WI38 (cell line): ENCODE measurements at regions not wholly inside any gene's neighbourhood (a gene's known extent, or its start where the extent isn't known, plus 50 kb on each side); places are given as distances from the start of the nearest gene placed in this dataset.
"Not testable (repeated sequence)": the region's sequence is repeated elsewhere in the genome, so short reads cannot be mapped to it uniquely, and the experiment has no call there.

Experiments
- H3K4me3 ChIP-seq: 2 replicates; pipeline ENCODE4 v1.5.1; 2011; ENCODE audit warnings: low read depth, mild to moderate bottlenecking, control low read depth, low read length
- CTCF ChIP-seq: IDR thresholded peaks from 2 replicates; pipeline ENCODE4 v1.5.1; 2012; ENCODE audit warnings: low read depth, mild to moderate bottlenecking, control low read depth, low read length

DNA sequence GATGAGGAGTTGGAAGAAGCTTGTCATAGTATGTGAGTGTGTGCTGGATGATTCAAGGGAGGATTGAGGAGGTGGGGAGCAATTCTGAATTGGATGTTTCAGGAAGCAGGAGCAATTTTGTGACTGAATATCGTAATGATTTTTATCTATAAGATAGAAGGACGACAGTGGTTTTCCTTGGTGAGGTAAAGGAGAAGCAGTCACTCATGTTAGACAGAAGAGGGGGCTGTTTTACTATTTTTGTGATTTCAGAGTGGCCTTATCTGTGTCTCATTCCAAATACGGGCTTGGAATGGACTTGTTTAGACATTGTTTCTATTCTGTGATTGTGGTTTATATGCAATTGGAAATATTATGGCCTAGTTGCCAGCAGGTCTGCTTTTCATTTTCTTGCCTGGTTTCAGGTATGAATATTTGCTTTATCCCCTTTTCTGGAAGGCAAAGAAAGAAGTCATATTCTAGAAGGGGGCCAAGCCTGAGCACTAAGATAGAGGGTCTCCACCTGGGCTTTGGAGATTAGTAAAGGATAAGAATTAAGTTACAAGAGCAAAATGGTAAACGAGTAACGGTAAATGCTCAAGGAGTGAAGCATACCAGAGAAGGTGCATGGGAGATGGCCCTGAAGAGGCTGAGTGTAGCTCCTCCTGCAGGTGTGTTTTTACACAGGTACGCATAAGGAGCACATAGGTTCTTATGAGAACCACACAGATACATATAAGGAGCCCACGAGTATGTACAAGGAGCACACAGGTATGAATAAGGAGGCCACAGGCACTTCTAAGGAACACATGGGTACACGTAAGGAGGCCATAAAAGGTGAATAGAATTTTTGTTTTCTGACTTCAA is 124.6 kb upstream of the KCNAB1 start:
- TF ChIP-seq CTCF: peak; percentile 34; the same call in 1 of the 2 replicates
- no peak overlapping the region for H3K4me3 ChIP-seq

- no peak for TF ChIP-seq CTCF
- no peak overlapping the region for H3K4me3 ChIP-seq
Measured at GRCh38 chr3:155996882-155997281, 123.5 kb upstream of the KCNAB1 start.

- H3K4me3 ChIP-seq: not testable (repeated sequence)
Measured at GRCh38 chr3:155998173-155998572, 122.2 kb upstream of the KCNAB1 start.

DNA sequence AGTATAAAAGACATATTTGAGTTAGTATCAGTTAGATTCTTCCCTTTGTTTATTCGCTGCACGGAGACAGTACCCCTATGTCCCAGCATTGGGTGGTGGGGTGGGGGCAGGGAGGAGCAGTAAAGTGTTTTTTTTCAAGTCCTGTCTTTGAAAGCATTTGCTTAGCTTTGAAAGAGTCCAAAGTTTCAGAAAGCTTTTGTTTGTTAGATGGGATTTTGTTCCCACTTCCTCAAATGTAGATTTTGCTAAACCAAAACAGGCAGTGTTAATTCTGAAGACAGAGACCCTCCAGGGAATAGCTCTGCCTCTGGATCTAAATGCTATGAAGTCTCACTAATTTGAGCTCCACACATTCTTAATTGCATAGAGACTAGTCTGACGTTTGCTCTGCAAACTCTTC is 114.6 kb upstream of the KCNAB1 start:
- TF ChIP-seq CTCF: no peak

DNA sequence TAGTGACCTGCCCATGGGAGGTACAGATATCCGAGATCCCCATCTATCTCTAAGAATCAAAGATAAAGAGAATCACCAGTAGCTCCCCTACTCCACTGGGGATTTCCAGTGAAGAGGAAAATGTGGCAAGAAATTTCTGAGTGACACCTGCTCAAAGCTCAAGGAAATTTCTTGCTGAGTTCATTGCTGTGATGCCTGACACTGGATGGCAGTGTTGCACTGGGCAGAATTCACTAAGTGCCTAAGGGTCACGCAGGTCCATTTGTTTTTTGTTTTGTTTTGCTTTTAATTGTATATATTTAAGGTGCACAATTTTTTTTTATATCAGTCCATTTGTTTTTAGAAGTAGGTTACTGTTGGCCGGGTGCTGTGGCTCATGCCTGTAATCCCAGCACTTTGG is 109.5 kb upstream of the KCNAB1 start:
- H3K4me3 ChIP-seq: no peak overlapping the region
- TF ChIP-seq CTCF: no peak

More for the DNA sequence above, 114.6 kb upstream of the KCNAB1 start:
- H3K4me3 ChIP-seq: no peak overlapping the region

DNA sequence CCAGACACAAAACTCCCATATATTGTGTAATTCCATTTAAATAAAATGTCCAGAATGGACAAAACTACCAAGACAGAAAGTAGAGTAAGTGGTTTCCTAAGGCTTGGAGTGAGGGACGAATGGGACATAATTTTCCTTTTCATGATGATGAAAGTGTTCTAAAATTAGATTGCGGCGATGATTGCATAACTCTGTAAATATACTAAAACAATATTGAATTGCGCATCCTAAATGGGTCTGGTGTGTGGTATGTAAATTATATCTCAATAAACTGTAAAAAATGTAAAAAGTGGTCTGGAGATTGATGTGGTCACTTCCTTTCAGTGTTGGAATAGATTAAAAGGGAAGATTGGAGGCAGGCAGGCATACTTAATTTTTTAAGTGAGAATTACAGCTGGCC is 105.9 kb upstream of the KCNAB1 start:
- no peak for TF ChIP-seq CTCF
- no peak overlapping the region for H3K4me3 ChIP-seq

DNA sequence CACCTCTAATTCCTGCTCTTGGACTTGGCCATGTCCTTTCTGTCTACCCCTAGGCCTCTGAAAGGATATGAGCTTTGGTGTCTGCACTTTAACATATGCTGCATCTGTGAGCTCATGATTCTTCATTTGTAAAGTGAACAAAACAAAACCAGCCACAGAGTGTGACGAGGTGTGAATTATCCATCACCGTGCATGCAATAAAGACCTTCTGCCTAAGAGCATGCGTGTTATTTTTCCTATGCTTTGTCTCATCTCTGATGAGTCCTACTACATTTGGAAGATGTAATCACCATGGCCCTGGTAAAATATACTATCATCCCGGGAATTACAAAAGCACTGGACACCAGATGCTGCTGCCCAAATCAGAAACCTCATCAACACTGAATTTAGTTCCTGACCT is 103.5 kb upstream of the KCNAB1 start:
- TF ChIP-seq CTCF: no peak
- no peak overlapping the region for H3K4me3 ChIP-seq
